SHP77 (cell line): ENCODE measurements at regions not wholly inside any gene's neighbourhood (a gene's known extent, or its start where the extent isn't known, plus 50 kb on each side); places are given as distances from the start of the nearest gene placed in this dataset.
"Not testable (repeated sequence)": the region's sequence is repeated elsewhere in the genome, so short reads cannot be mapped to it uniquely, and the experiment has no call there.

ENCODE experiments used
- DNase-seq, 2 experiments: peaks; one replicate each; lab custom pipeline; 2025; lab: John Stamatoyannopoulos, UW

DNA sequence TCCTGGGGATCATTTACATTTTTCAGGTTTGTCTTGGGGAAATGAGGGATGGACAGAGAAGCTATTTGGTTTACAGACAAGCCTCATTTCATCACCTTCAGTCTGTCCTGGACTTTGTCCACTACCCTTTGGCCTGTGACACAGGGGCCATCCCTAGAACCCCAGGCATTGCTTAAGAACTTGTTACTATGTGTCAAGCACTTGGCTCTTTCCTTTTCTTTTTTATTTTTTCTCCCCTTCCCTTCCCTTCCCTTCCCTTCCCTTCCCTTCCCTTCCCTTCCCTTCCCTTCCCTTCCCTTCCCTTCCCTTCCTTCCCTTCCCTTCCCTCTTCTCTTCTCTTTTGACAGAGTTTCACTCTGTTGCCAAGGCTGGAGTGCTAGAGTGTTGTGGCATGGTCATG is 253.1 kb downstream of the OLFM4 start:
- no peak for DNase-seq

DNA sequence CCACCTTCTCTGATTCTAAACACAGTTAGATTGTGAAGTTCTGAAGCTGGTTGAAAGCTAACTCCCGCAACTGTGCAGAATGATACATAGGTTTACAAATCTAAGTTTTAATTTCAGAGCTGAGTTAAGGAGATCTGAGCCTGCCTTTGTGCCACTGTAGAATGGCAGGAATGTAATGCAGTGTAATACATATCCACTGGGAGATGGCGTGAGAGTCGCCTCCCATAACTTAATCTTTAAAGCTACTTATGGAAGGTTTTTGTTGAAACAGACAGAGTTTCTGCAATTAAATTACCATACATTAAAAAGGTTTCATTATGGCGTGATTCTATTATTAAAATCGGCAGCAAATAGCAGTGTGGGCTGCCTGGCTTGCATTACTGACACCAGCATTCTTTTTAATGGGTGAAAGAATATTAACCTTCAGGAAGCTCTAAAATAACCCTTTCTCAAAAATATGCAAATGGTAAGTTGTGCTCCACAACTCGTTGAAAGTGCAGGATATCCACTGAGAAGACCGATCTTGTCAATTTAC is 257.4 kb downstream of the OLFM4 start:
- no peak for DNase-seq

GRCh38 chr13:53298396-53298795 is 269.8 kb downstream of the OLFM4 start:
- DNase-seq = no peak

GRCh38 chr13:53301449-53301848 is 272.8 kb downstream of the OLFM4 start:
- no peak for DNase-seq

DNA sequence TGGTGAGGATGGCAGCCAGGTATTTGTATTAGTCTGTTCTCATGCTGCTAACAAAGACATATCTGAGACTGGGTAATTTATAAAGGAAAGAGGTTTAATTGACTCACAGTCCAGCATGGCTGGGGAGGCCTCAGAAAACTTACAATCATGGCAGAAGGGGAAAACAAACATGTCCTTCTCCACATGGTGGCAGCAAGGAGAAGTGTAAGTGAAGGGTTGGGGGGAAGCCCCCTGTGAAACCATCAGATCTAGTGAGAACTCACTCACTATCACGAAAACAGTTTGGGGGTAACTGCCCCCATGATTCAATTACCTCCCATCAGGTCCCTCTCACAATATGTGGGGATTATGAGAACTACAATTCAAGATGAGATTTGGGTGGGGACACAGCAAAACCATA is 276.8 kb downstream of the OLFM4 start:
- DNase-seq = not testable (repeated sequence)

DNA sequence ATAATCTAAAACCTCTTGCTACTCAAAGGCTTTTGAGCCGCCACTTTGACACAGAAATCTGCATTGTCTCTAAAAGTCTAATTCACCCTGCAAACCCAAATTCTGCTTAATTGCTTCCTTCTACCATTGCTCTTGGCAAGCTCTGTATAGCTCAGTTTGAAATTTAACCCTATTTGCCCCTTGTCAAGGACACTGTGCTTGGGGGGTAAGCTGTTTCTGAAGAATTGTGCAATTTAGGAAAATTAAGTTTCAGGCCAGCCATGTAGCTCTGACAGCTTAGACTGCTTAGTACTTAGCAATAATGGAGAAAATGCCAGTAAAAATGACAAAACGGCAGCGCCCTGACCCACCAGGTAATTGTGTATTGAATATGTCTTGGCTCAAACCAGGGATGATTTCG is 282.2 kb downstream of the OLFM4 start:
- DNase-seq = no peak

DNA sequence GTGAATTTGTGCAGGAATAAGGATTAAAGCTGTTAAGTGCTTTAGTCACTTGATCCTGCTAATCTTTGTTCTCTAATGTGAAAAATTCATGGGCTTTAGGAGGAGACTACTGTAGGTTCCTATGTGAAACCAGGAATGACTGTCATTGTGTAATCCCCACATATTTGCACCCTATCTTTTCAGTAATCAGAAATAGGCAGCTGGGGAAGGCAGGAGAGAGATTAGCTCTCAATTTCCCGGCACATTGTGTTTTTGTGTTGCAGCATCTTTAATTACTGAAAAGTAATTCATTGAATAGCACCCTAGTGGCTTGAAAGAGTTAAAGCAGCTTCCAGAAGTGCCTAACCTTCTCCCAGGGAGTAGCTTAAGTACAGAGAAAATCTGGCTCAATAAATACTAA is 282.9 kb downstream of the OLFM4 start:
- DNase-seq = no peak

DNA sequence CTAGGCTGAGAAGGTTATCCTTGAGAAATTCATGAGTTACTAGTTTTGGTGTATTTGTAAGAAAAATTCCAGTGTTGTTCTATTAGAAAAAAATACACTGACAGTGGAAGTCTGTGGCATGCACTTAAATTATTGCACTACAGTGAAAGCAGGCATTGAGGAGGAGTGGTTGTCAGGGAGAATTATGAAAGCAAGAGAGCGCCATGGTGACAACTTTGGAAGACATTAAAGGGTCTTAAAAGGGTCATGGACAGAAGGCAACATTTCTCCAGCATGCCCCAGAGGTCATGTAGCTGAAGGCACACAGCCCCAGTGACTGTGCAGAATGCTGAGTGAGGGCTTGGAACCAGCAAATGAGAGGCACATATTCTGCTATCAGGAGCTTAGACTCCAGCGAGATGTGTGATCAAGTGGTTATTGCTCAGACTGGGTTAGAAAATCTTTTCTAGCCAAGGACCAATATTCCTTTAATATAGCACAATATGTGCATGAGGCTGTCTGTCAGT is 292.7 kb downstream of the OLFM4 start:
- no peak for DNase-seq

DNA sequence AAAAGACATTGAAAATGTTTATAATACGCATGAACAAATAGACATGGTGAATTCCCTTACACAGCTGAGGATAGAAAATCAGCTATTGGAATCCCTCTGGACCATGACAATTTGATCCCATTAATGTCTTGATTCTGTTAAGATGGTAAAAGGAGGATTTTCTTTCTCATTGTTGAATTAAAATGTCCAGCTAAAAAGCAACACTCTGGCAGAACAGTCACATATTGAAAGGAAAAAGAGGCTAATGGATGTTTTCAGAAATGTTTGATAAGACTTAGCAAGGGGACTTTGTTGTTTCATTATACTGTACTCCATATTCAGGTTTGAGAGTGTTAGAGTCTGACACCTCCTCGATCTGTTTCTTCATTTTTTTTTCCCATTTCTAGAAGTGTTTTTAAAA is 296.0 kb downstream of the OLFM4 start:
- no peak for DNase-seq

DNA sequence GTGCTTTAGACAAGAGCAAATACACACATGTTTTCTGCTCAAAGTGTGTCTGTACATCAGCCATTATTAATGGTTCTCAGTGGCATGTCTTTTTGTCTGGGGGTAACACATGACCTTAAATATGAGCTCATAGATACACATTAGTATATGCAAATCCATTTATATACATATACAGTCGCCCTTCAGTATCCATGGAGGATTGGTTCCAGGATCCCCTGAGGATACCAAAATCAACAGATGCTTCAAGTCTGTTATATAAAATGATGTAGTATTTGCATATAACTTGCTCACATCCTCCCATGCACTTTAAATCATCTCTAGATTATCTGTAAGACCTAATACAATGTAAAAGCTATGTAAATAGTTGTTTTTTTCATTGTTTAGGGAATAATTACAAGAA is 298.1 kb downstream of the OLFM4 start:
- no peak for DNase-seq

- no peak for DNase-seq
These were observed 299.2 kb downstream of the OLFM4 start for GRCh38 chr13:53327680-53328315.

DNA sequence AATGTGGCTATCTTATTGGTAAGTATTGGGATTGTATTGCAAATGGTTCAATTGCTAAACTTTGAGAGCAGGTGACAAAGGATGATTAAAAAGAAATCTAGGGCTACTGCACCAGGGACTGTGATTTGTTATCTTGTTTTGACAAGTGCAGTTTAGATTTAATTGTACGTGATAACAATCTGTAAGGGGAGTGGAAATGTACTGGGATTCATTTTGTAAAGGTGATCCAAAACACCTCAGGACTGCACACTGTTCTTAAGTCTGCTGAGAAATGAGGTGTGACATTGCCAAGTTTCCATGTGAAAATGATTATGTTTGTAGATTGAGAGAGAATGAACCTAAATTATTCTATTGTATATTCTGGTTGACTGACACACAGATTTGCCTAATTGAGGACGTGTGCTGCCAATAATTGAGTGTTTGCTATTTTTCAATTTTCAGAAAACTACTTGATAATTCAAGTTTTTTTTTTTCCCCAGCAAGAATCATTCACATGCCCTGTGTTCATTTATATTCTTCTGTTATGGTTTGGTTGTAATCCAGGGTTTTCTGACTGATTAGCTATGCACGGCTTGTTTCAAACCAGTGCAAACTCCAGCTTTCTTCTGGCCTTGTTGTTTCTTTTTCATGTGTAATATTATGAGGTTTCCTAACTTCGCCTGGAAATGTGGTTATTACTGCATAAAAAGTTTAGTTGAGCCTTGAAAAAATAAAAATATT is 308.0 kb downstream of the OLFM4 start:
- no peak for DNase-seq

GRCh38 chr13:53338760-53339159 is 310.1 kb downstream of the OLFM4 start:
- DNase-seq = no peak

GRCh38 chr13:53340505-53341143 is 312.0 kb downstream of the OLFM4 start:
- DNase-seq = no peak

DNA sequence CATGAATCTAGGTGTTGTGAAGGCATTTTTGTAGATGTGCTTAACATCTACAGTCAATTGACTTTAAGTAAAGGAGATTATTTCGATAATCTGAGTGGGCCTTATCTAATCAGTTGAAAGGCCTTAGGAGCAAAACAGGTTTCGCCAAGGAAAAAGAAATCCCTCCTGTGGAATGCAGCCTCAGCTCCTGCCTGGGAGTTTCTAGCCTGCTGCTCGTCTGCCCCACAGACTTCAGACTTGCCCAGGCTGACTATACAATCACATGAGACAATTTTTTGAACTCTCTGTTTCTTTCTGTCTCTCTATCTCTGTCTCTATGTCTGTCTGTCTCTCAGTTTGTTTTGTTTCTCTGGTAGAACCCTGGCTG is 312.5 kb downstream of the OLFM4 start:
- no peak for DNase-seq

DNA sequence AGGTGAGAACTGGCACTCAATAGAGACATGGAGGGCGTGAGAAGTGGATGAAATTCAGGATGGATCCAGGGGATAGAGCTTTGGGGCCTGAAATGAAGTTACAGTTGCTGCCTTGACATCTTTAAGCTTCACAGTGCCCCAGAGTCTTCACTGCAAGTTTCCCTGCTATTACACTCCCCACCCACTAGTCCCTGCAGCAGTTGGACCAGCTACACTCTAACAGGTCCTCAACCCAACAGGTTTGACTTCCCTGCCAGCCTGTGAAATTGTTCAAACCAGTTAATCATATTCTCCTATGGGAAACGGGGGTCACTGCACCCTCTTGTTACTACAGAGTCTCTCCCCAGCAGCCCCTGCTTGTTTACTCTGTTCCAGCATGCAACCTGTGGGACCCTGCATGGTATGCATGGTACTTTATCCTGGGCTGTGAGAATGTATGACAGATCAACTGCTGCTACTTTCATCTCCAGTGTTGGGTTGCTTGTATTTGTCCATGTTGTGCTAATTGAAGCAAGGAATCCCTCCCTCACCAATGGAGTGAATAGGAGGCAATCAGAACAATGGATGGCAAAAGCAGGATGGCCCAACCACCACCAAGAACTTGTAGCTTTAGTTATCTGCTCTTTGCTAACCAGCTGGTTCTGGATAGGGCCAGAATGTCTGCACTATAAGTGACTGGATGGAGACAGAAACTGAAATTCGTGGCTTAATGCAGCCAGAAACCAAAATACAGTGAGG is 314.2 kb downstream of the OLFM4 start:
- DNase-seq = no peak

DNA sequence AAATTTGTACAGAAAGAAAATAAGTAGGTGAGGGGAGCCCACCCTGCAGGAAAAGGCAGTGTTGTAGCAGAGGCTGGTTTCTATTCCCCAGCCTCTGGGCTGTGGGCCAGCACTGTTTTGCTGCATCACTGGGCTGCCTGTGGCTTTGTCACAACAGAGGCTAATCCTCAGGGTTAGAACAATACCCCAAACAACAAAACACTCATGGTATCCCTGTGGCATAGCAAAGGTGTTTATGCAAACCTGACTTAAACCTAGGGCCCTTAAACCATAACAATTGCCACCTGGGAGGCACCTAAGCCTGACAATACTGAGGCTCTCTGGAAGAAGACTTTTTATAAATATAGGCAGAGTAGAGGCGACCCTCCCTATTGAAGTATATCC is 314.7 kb downstream of the OLFM4 start:
- DNase-seq = no peak

DNA sequence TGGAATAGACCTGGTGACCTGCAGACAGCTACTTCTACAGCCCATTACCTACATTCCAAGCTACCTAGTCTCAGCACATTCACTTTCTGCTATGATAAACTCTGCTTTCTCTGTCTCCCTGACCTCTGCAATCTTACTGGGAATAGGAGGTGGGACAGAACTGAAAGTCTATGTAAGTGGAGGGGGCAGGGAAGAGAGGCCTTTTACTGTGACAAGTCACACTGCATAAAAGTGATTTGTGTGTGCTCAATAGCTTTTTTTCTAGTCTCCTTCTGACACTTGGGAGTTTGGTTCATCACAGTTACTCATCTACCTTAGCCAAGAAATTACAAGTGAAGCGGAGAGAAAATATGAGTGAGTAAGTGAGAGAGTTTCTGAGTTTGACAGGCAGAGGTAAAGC is 322.4 kb downstream of the OLFM4 start:
- no peak for DNase-seq

GRCh38 chr13:53357582-53357981 is 329.0 kb downstream of the OLFM4 start:
- DNase-seq = no peak

DNA sequence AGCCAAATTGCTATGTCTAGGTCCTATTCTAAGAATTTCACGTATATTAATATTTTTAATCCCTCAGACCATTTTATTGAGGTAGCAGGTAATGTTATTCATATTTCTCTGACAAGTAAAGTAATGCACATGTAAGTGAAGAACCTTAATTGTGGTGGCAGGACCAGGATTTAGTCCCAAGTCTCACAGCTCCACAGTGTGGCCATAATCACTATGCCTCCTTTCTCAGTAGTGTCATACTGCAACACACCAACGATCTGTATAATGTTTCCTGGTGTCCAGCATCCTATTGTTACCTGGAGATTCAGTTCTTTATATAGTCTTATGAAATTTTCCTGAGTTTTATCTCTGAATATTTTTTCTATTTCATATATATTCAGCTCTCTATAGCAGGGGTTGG is 340.3 kb downstream of the OLFM4 start:
- DNase-seq = no peak

DNA sequence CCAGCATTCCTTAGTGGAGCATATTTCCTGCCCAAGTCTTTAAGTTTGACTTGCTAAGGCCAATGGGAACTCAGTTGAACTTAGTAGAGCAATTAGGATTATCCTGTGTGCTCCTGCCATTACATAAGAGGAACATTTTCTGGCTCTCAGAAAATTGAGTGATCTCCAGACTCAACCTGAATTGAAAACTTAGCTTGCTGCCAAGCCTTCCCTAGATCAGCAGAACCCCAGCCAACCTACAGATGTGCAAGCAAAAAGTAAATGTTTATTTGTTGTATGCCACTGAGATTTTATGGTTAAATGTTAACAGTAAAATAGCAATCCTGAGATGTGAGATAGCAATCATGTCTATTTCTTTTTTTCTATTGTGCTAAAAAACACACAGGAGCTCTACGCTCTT is 350.9 kb downstream of the OLFM4 start:
- no peak for DNase-seq

- DNase-seq = no peak
These were observed 353.4 kb downstream of the OLFM4 start for GRCh38 chr13:53382008-53382407.
